ENCODE measurements at regions not wholly inside any gene's neighbourhood (a gene's known extent, or its start where the extent isn't known, plus 50 kb on each side); places are given as distances from the start of the nearest gene placed in this dataset.
"Not testable (repeated sequence)": the region's sequence is repeated elsewhere in the genome, so short reads cannot be mapped to it uniquely, and the experiment has no call there.

DNA sequence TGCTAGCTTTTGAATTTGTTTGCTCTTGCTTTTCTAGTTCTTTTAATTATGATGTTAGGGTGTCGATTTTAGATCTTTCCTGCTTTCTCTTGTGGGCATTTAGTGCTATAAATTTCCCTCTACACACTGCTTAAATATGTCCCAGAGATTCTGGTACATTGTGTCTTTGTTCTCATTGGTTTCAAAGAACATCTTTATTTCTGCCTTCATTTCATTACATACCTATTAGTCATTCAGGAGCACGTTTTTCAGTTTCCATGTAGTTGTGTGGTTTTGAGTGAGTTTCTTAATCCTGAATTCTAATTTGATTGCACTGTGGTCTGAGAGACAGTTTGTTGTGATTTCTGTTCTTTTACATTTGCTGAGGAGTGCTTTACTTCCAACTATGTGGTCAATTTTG is 51.2 kb upstream of the MB21D2 start:
- not testable (repeated sequence) for H3K27ac ChIP-seq (replicated peaks); DNase-seq (ENCODE audit: low read depth in 1 of 2, low spot score in 1 of 2); H3K27me3 ChIP-seq (ENCODE audit: insufficient read depth, poor library complexity, severe bottlenecking); H3K4me3 ChIP-seq (replicated peaks; ENCODE audit: insufficient read depth, low read length)

DNA sequence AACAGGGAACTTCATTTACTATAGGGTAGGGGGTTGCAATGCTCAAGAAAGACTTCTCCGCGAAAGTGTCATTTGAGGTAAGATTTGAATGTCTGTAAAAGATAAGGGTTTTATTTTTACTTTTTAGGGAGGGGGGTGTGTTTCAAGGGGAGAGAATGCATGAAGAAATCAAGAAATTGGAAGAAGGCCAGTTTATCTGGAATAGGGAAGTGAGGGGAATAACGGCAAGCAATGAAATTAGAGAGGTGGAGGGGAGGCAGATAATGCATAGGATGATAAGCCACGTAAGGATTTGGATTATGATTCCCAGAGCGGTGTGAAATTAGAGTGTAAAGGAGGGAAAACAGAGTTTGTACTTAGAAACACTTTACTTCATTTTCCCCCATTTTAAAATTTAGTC is 63.0 kb upstream of the MB21D2 start:
- TF ChIP-seq GABPA (IDR thresholded peaks at IDR 0.05; ENCODE audit: low read depth): no peak
- TF ChIP-seq SPI1 (IDR thresholded peaks at IDR 0.05; ENCODE audit: borderline replicate concordance, low read depth): peak; percentile 87
- no peak for DNase-seq (ENCODE audit: low read depth in 1 of 2, low spot score in 1 of 2)
- Histone ChIP-seq H3K27ac (replicated peaks) (no peak overlapping the region; the same call in 1 of the 2 replicates), H3K27me3 (ENCODE audit: insufficient read depth, poor library complexity, severe bottlenecking) (no peaks in the 10 kb centered on the region), H3K4me3 (replicated peaks; ENCODE audit: insufficient read depth, low read length) (no peak overlapping the region)

- DNase-seq (ENCODE audit: low read depth in 1 of 2, low spot score in 1 of 2): no peak
- TF ChIP-seq GABPA (IDR thresholded peaks at IDR 0.05; ENCODE audit: low read depth) (no peak), CTCF (IDR thresholded peaks at IDR 0.05; ENCODE audit: insufficient read depth, low read length) (no peak), REST (IDR thresholded peaks at IDR 0.05; ENCODE audit: insufficient replicate concordance, low read depth) (no peak), POLR2AphosphoS5 (IDR thresholded peaks at IDR 0.05; ENCODE audit: low read depth) (no peak), SPI1 (IDR thresholded peaks at IDR 0.05; ENCODE audit: borderline replicate concordance, low read depth) (no peak)
- no peak overlapping the region for H3K27ac ChIP-seq (replicated peaks)
Measured at GRCh38 chr3:192986379-192986778, 68.7 kb upstream of the MB21D2 start.

DNA sequence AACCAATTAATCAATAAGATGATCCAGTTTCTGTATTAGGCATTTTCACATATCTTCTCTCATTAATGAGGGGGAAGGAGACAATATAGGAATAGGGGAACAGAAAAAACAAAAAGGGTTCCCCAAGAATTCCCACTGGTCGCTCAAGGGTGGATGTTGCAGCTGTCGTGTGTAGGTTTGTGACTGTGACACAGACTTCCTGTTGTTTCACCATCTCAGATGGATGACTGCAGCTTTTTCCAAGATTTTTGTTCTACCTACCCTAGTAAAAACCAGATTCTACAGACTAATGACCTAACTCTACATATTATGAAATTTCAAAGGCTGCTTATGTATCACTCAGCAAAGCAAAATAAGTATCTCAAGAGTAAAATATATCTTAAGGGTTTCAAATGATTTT is 73.7 kb upstream of the MB21D2 start:
- Histone ChIP-seq H3K27ac (replicated peaks) (no peak overlapping the region), H3K4me3 (replicated peaks; ENCODE audit: insufficient read depth, low read length) (no peak overlapping the region), H3K27me3 (ENCODE audit: insufficient read depth, poor library complexity, severe bottlenecking) (no peaks in the 10 kb centered on the region)
- TF ChIP-seq SPI1 (IDR thresholded peaks at IDR 0.05; ENCODE audit: borderline replicate concordance, low read depth): no peak
- no peak for TF ChIP-seq REST (IDR thresholded peaks at IDR 0.05; ENCODE audit: insufficient replicate concordance, low read depth)
- TF ChIP-seq POLR2AphosphoS5 (IDR thresholded peaks at IDR 0.05; ENCODE audit: low read depth): no peak
- no peak for TF ChIP-seq CTCF (IDR thresholded peaks at IDR 0.05; ENCODE audit: insufficient read depth, low read length)
- no peak for TF ChIP-seq GABPA (IDR thresholded peaks at IDR 0.05; ENCODE audit: low read depth)
- DNase-seq (ENCODE audit: low read depth in 1 of 2, low spot score in 1 of 2): no peak

More at GRCh38 chr3:192986379-192986778, 68.7 kb upstream of the MB21D2 start:
- Histone ChIP-seq H3K27me3 (ENCODE audit: insufficient read depth, poor library complexity, severe bottlenecking) (no peaks in the 10 kb centered on the region), H3K4me3 (replicated peaks; ENCODE audit: insufficient read depth, low read length) (no peak overlapping the region)

- Histone ChIP-seq H3K4me3 (replicated peaks; ENCODE audit: insufficient read depth, low read length) (no peak overlapping the region), H3K27ac (replicated peaks) (no peak overlapping the region), H3K27me3 (ENCODE audit: insufficient read depth, poor library complexity, severe bottlenecking) (no peaks in the 10 kb centered on the region)
- DNase-seq (ENCODE audit: low read depth in 1 of 2, low spot score in 1 of 2): no peak
- no peak for TF ChIP-seq REST (IDR thresholded peaks at IDR 0.05; ENCODE audit: insufficient replicate concordance, low read depth)
- TF ChIP-seq SPI1 (IDR thresholded peaks at IDR 0.05; ENCODE audit: borderline replicate concordance, low read depth): no peak
- no peak for TF ChIP-seq GABPA (IDR thresholded peaks at IDR 0.05; ENCODE audit: low read depth)
- TF ChIP-seq POLR2AphosphoS5 (IDR thresholded peaks at IDR 0.05; ENCODE audit: low read depth): no peak
Measured at GRCh38 chr3:192992361-192992760, 74.7 kb upstream of the MB21D2 start.
